Endothelial cell (in vitro differentiated cells): ENCODE measurements at regions not wholly inside any gene's neighbourhood (a gene's known extent, or its start where the extent isn't known, plus 50 kb on each side); places are given as distances from the start of the nearest gene placed in this dataset.

Experiments used
- DNase-seq: peaks from one replicate; pipeline ENCODE4 v3.0.0; 2021; ENCODE audit warnings: low spot score
- H3K27ac Mint-ChIP-seq: one replicate; pipeline ENCODE4 v1.8.0; 2021; ENCODE audit warnings: mixed read lengths, inconsistent platforms; ENCODE audit not compliant: unreplicated experiment
- H3K27me3 Mint-ChIP-seq: one replicate; pipeline ENCODE4 v1.8.0; 2021; ENCODE audit warnings: mild to moderate bottlenecking, moderate library complexity, mixed read lengths, inconsistent platforms; ENCODE audit not compliant: unreplicated experiment
- H3K36me3 Mint-ChIP-seq: one replicate; pipeline ENCODE4 v1.8.0; 2021; ENCODE audit warnings: mild to moderate bottlenecking, low read depth, mixed read lengths, inconsistent platforms; ENCODE audit not compliant: unreplicated experiment
- H3K4me1 Mint-ChIP-seq: one replicate; pipeline ENCODE4 v1.8.0; 2021; ENCODE audit warnings: mild to moderate bottlenecking, mixed read lengths, inconsistent platforms; ENCODE audit not compliant: unreplicated experiment
- H3K4me3 Mint-ChIP-seq: one replicate; pipeline ENCODE4 v1.8.0; 2021; ENCODE audit warnings: mild to moderate bottlenecking, mixed read lengths, inconsistent platforms; ENCODE audit not compliant: unreplicated experiment
- H3K9me3 Mint-ChIP-seq: one replicate; pipeline ENCODE4 v1.8.0; 2021; ENCODE audit warnings: mixed read lengths, inconsistent platforms; ENCODE audit not compliant: unreplicated experiment
- CTCF ChIP-seq: fragments of 200-600 bp; sonication (generic); IDR thresholded peaks from one replicate; pipeline ENCODE4 v1.5.0; 2021; ENCODE audit warnings: antibody characterized with exemption; ENCODE audit not compliant: unreplicated experiment

DNA sequence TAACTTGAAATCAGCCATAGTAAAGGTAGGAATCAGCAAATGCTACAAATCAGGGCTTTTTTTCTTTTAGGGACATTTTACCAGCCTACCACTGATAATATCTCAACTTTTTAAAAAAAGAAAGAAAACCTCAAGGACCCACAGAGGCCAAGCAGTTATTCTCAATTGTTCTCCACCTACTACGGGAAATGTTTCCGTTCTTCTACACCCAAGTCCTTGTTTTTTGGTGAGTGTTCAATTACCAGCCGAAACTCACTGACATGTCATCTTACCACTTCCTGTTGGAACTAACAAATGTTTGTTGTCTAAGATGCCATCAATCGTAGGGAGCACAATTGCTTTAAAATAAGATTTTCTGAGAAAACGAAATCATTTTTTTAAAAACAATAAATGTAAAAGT is 50.2 kb upstream of the CDK1 start:
- peaks cover 1% of the 10 kb centered on the region for H3K27me3 Mint-ChIP-seq
- H3K4me3 Mint-ChIP-seq = no peak overlapping the region
- peaks cover 11% of the 10 kb centered on the region for H3K4me1 Mint-ChIP-seq
- DNase-seq = no peak
- H3K27ac Mint-ChIP-seq = peak overlapping the region; percentile 26
- H3K9me3 Mint-ChIP-seq = no peaks in the 10 kb centered on the region
- H3K36me3 Mint-ChIP-seq = no peaks in the 10 kb centered on the region
- no peak for TF ChIP-seq CTCF

DNA sequence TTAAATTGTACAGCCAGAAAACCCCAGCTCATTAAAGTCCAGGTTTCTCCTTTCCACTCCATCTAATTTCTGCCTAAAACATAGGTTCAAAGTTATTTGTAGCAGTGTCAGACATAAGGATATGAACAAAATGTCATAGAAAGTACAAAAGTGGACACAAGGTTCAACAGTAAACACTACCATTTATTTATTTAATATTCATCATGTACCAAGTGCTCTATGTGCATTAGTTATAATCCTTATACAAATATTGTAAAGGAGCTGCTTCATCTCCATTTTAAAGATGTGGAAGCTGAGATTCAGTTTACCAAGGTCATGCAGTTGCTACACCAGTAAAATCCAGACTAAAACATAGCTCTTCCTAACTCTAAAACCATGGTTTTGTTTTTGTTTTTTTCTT is 52.0 kb upstream of the CDK1 start:
- Mint-ChIP-seq H3K36me3 (no peaks in the 10 kb centered on the region), H3K4me1 (peaks cover 3% of the 10 kb centered on the region), H3K9me3 (no peaks in the 10 kb centered on the region), H3K4me3 (no peak overlapping the region), H3K27me3 (no peaks in the 10 kb centered on the region), H3K27ac (no peak overlapping the region)
- TF ChIP-seq CTCF = no peak
- no peak for DNase-seq

- H3K27ac Mint-ChIP-seq = no peak overlapping the region
- no peak for TF ChIP-seq CTCF
Observed at GRCh38 chr10:60722623-60723022, 55.7 kb upstream of the CDK1 start.

DNA sequence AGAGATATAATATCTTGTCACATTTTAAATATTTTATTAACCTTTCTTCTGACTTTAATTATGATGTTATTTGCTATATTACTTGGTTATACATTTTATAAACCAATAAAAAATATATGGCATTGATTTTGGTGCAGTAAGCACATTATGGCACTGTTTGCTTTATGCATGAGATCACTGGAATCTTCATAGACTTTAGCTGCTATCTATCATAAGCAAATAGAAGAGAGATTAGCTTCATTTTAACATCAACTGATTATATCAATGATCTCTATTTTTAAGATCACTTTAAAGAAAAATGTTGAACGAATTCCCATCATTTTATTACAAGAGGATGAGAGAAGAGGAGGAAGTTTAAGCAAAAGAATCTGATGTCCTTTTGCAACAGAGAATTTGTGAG is 58.6 kb upstream of the CDK1 start:
- Mint-ChIP-seq H3K27ac (no peak overlapping the region), H3K4me3 (no peak overlapping the region), H3K27me3 (no peaks in the 10 kb centered on the region), H3K9me3 (no peaks in the 10 kb centered on the region), H3K4me1 (no peaks in the 10 kb centered on the region), H3K36me3 (no peaks in the 10 kb centered on the region)
- no peak for DNase-seq
- TF ChIP-seq CTCF = no peak

More at GRCh38 chr10:60722623-60723022, 55.7 kb upstream of the CDK1 start:
- Mint-ChIP-seq H3K9me3 (no peaks in the 10 kb centered on the region), H3K4me1 (no peaks in the 10 kb centered on the region), H3K27me3 (no peaks in the 10 kb centered on the region), H3K4me3 (no peak overlapping the region), H3K36me3 (no peaks in the 10 kb centered on the region)
- DNase-seq = no peak

- DNase-seq = no peak
- H3K36me3 Mint-ChIP-seq = no peaks in the 10 kb centered on the region
- H3K9me3 Mint-ChIP-seq = no peaks in the 10 kb centered on the region
- H3K27me3 Mint-ChIP-seq = no peaks in the 10 kb centered on the region
- H3K4me3 Mint-ChIP-seq = no peak overlapping the region
- TF ChIP-seq CTCF = no peak
- no peak overlapping the region for H3K27ac Mint-ChIP-seq
- H3K4me1 Mint-ChIP-seq = no peaks in the 10 kb centered on the region
Observed at GRCh38 chr10:60718886-60719285, 59.4 kb upstream of the CDK1 start.
